Natural killer cell (primary cell): ENCODE measurements at regions not wholly inside any gene's neighbourhood (a gene's known extent, or its start where the extent isn't known, plus 50 kb on each side); places are given as distances from the start of the nearest gene placed in this dataset.

Source experiments
- ATAC-seq, 3 donors: fragments of 150-1000 bp in 2 of 3; fragments of 200-7000 bp in 1 of 3; cut with Tn5 transposase; 1 replicate in 1 of 3; 2 replicates in 2 of 3; pipeline ENCODE4 v1.10.0; 2021; ENCODE audit warnings: mild to moderate bottlenecking in 2 of 3, moderate library complexity in 2 of 3
- DNase-seq, 2 donors: peaks; one replicate each; pipeline versions ENCODE4 v3.0.0 to v3.0.0-alpha.2; 2013 to 2021; ENCODE audit warnings: mixed read lengths in 1 of 2
- H3K27ac ChIP-seq: one replicate; pipeline ENCODE4 v1.5.1; 2013; ENCODE audit warnings: mild to moderate bottlenecking, low read length
- H3K27me3 ChIP-seq: one replicate; pipeline ENCODE4 v1.6.1; 2013; ENCODE audit warnings: low read length; ENCODE audit not compliant: control insufficient read depth, insufficient read depth
- H3K36me3 ChIP-seq: one replicate; pipeline ENCODE4 v1.6.1; 2013; ENCODE audit warnings: low read length; ENCODE audit not compliant: control insufficient read depth, insufficient read depth
- H3K4me1 ChIP-seq: one replicate; pipeline ENCODE4 v1.6.1; 2013; ENCODE audit warnings: low read length; ENCODE audit not compliant: control insufficient read depth, insufficient read depth
- H3K4me3 ChIP-seq: one replicate; pipeline ENCODE4 v1.5.1; 2013; ENCODE audit warnings: low read length
- H3K9me3 ChIP-seq: one replicate; pipeline ENCODE4 v1.6.1; 2013; ENCODE audit warnings: low read length; ENCODE audit not compliant: control insufficient read depth, insufficient read depth
- H3K27ac Mint-ChIP-seq, 2 donors: one replicate each; pipeline ENCODE4 v1.8.0; 2022; ENCODE audit warnings: mild to moderate bottlenecking in 2 of 2, mixed read lengths in 2 of 2, moderate library complexity in 1 of 2
- H3K27me3 Mint-ChIP-seq, 2 donors: one replicate each; pipeline ENCODE4 v1.8.0; 2022; ENCODE audit warnings: low read depth in 2 of 2, mixed read lengths in 2 of 2
- H3K36me3 Mint-ChIP-seq: one replicate; pipeline ENCODE4 v1.8.0; 2022; ENCODE audit warnings: mixed read lengths
- H3K4me1 Mint-ChIP-seq, 2 donors: one replicate each; pipeline ENCODE4 v1.8.0; 2022; ENCODE audit warnings: mixed read lengths in 2 of 2
- H3K4me3 Mint-ChIP-seq: one replicate; pipeline ENCODE4 v1.8.0; 2022; ENCODE audit warnings: mild to moderate bottlenecking, moderate library complexity, mixed read lengths
- H3K9me3 Mint-ChIP-seq, 2 donors: one replicate each; pipeline ENCODE4 v1.8.0; 2022; ENCODE audit warnings: mixed read lengths in 2 of 2
- CTCF ChIP-seq: fragments of 200-600 bp; IDR thresholded peaks from one replicate; pipeline ENCODE4 v1.8.0; 2022; ENCODE audit warnings: antibody characterized with exemption
- WGBS: methylation state at CpG from one replicate; pipeline ENCODE4 v1.1.7; 2013; ENCODE audit warnings: missing lambda C conversion rate; ENCODE audit not compliant: insufficient coverage; 5-methylcytosine and 5-hydroxymethylcytosine counted together
- intact Hi-C: fragments of 100-400 bp; cut with micrococcal nuclease; formaldehyde crosslinking; loops from one replicate; pipeline ENCODE4 v1.14.2; 2022

GRCh38 chr1:57908147-57908890 lies 484.5 kb upstream of the DAB1 start:
- H3K4me1 ChIP-seq, result no peaks in the 10 kb centered on the region
- intact Hi-C loops, result no loop called here
- ATAC-seq, result no peak
- peaks cover 6 to 15% of the 10 kb centered on the region in 2 donors for H3K27me3 Mint-ChIP-seq
- H3K27ac Mint-ChIP-seq, result no peak overlapping the region
- H3K27me3 ChIP-seq, result no peaks in the 10 kb centered on the region
- H3K36me3 ChIP-seq, result no peaks in the 10 kb centered on the region
- WGBS, result 70% methylated on average over 5 of the region's 6 CpGs
- no peaks in the 10 kb centered on the region for H3K9me3 ChIP-seq
- DNase-seq, result no peak
- no peaks in the 10 kb centered on the region for H3K9me3 Mint-ChIP-seq
- no peak overlapping the region for H3K27ac ChIP-seq
- H3K4me3 Mint-ChIP-seq, result no peak overlapping the region
- H3K4me1 Mint-ChIP-seq, result no peaks in the 10 kb centered on the region
- TF ChIP-seq CTCF, result no peak
- no peak overlapping the region for H3K4me3 ChIP-seq
- no peaks in the 10 kb centered on the region for H3K36me3 Mint-ChIP-seq

- Mint-ChIP-seq H3K4me1 (no peaks in the 10 kb centered on the region), H3K27me3 (peaks cover 7 to 11% of the 10 kb centered on the region in 2 donors), H3K4me3 (no peak overlapping the region), H3K9me3 (no peaks in the 10 kb centered on the region), H3K36me3 (no peaks in the 10 kb centered on the region), H3K27ac (no peak overlapping the region)
- H3K27me3 ChIP-seq, result no peaks in the 10 kb centered on the region
- no peak for TF ChIP-seq CTCF
- DNase-seq, result no peak
- H3K27ac ChIP-seq, result no peak overlapping the region
- WGBS, result 85% methylated on average over 6 of the region's 7 CpGs
- no peaks in the 10 kb centered on the region for H3K4me1 ChIP-seq
- H3K36me3 ChIP-seq, result no peaks in the 10 kb centered on the region
- H3K4me3 ChIP-seq, result no peak overlapping the region
- no peaks in the 10 kb centered on the region for H3K9me3 ChIP-seq
- intact Hi-C loops, result no loop called here
- ATAC-seq, result no peak
These were observed 477.5 kb upstream of the DAB1 start for GRCh38 chr1:57901208-57901919.

GRCh38 chr1:57898531-57898930 lies 474.7 kb upstream of the DAB1 start:
- H3K4me3 Mint-ChIP-seq, result no peak overlapping the region
- Histone ChIP-seq H3K27ac (no peak overlapping the region), H3K9me3 (no peaks in the 10 kb centered on the region), H3K36me3 (no peaks in the 10 kb centered on the region), H3K4me3 (no peak overlapping the region), H3K4me1 (no peaks in the 10 kb centered on the region), H3K27me3 (no peaks in the 10 kb centered on the region)
- H3K27ac Mint-ChIP-seq, result no peak overlapping the region
- no peak for DNase-seq
- H3K4me1 Mint-ChIP-seq, result no peaks in the 10 kb centered on the region
- H3K36me3 Mint-ChIP-seq, result no peaks in the 10 kb centered on the region
- intact Hi-C loops, result no loop called here
- no peak for ATAC-seq
- WGBS, result 90% methylated on average over 2 of the region's 7 CpGs
- no peak for TF ChIP-seq CTCF
- peaks cover 11 to 22% of the 10 kb centered on the region in 2 donors for H3K27me3 Mint-ChIP-seq
- H3K9me3 Mint-ChIP-seq, result no peaks in the 10 kb centered on the region
